IMR-90 (cell line): ENCODE measurements at regions not wholly inside any gene's neighbourhood (a gene's known extent, or its start where the extent isn't known, plus 50 kb on each side); places are given as distances from the start of the nearest gene placed in this dataset.

Experiments
- ATAC-seq: fragments of 200-7000 bp; cut with Tn5 transposase; 2 replicates; pipeline ENCODE4 v1.9.1; 2020; ENCODE audit warnings: low read depth, mild to moderate bottlenecking, moderate library complexity
- BruUV-seq: library from RNA; stranded (reverse); fragments of 400-500 nt; replicated peaks from 2 replicates; lab custom pipeline; 2021; lab: Mats Ljungman, UMichigan
- CTCF ChIA-PET: fragments of 300-600 bp; formaldehyde crosslinking; extraction: SDS; loops from one replicate; lab custom pipeline; 2021; ENCODE audit warnings: antibody characterized with exemption; lab: Yijun Ruan, JAX
- POLR2A ChIA-PET: fragments of 300-600 bp; sonication (Branson Sonifier 250); formaldehyde crosslinking; loops from one replicate; lab custom pipeline; 2022; ENCODE audit warnings: antibody characterized with exemption; ENCODE audit not compliant: unreplicated experiment; lab: Charles Lee
- DNase-seq: peaks from one replicate; pipeline ENCODE4 v3.0.0; 2013
- H2AFZ ChIP-seq: replicated peaks from 2 replicates; pipeline ENCODE3; 2013; ENCODE audit warnings: low read length, mild to moderate bottlenecking; ENCODE audit not compliant: poor library complexity
- H2AK5ac ChIP-seq: 2 replicates; pipeline ENCODE4 v1.6.1; 2013; ENCODE audit warnings: low read depth, low read length, inconsistent platforms
- H2AK9ac ChIP-seq: replicated peaks from 2 replicates; pipeline ENCODE3; 2013; ENCODE audit warnings: mild to moderate bottlenecking, low read depth, low read length, moderate library complexity; ENCODE audit not compliant: poor library complexity
- H2BK120ac ChIP-seq: 2 replicates; pipeline ENCODE4 v1.6.1; 2013; ENCODE audit warnings: low read depth, low read length, inconsistent platforms
- H2BK15ac ChIP-seq: 3 replicates; pipeline ENCODE4 v1.6.1; 2013; ENCODE audit warnings: low read depth, low read length, inconsistent platforms
- H2BK20ac ChIP-seq: 2 replicates; pipeline ENCODE4 v1.6.1; 2013; ENCODE audit warnings: low read depth, mild to moderate bottlenecking, inconsistent platforms, low read length, moderate library complexity
- H2BK5ac ChIP-seq: 2 replicates; pipeline ENCODE4 v1.6.1; 2013; ENCODE audit warnings: mild to moderate bottlenecking, low read depth, low read length, inconsistent platforms; ENCODE audit not compliant: poor library complexity, severe bottlenecking
- H3K14ac ChIP-seq: replicated peaks from 2 replicates; pipeline ENCODE4 v1.6.1; 2013; ENCODE audit warnings: low read depth, low read length, inconsistent platforms
- H3K18ac ChIP-seq: 2 replicates; pipeline ENCODE4 v1.6.1; 2013; ENCODE audit warnings: low read depth, low read length, control low read depth
- H3K23ac ChIP-seq: 2 replicates; pipeline ENCODE4 v1.6.1; 2013; ENCODE audit warnings: low read depth, low read length, inconsistent platforms
- H3K27ac ChIP-seq: 2 replicates; pipeline ENCODE4 v1.5.1; 2013; ENCODE audit warnings: mild to moderate bottlenecking, control low read depth, low read length; ENCODE audit not compliant: insufficient read depth
- H3K27me3 ChIP-seq: 2 replicates; pipeline ENCODE4 v1.6.1; 2013; ENCODE audit warnings: low read length; ENCODE audit not compliant: control insufficient read depth, insufficient read depth
- H3K36me3 ChIP-seq: 2 replicates; pipeline ENCODE4 v1.6.1; 2013; ENCODE audit warnings: low read length, mixed read lengths; ENCODE audit not compliant: control insufficient read depth, insufficient read depth
- H3K4ac ChIP-seq: 2 replicates; pipeline ENCODE4 v1.6.1; 2013; ENCODE audit warnings: low read depth, low read length, inconsistent platforms
- H3K4me1 ChIP-seq: 2 replicates; pipeline ENCODE4 v1.6.1; 2013; ENCODE audit warnings: low read length, mixed read lengths; ENCODE audit not compliant: control insufficient read depth, insufficient read depth
- H3K4me2 ChIP-seq: 2 replicates; pipeline ENCODE4 v1.6.1; 2013; ENCODE audit warnings: low read depth, mild to moderate bottlenecking, control low read depth, low read length, moderate library complexity
- H3K4me3 ChIP-seq: 2 replicates; pipeline ENCODE4 v1.5.1; 2013; ENCODE audit warnings: low read depth, mild to moderate bottlenecking, control low read depth, low read length, moderate library complexity; ENCODE audit not compliant: insufficient read depth
- H3K56ac ChIP-seq: 2 replicates; pipeline ENCODE4 v1.6.1; 2013; ENCODE audit warnings: low read length, inconsistent platforms; ENCODE audit not compliant: insufficient read depth; ENCODE audit errors: extremely low read depth
- H3K79me1 ChIP-seq, 2 experiments: 2 replicates each; pipeline ENCODE4 v1.6.1; 2013; ENCODE audit warnings: low read length in 2 of 2, inconsistent platforms in 1 of 2, low read depth in 1 of 2
- H3K9ac ChIP-seq: 2 replicates; pipeline ENCODE4 v1.6.1; 2013; ENCODE audit warnings: low read depth, low read length, control low read depth
- H3K9me1 ChIP-seq: 2 replicates; pipeline ENCODE4 v1.6.1; 2013; ENCODE audit warnings: low read length, inconsistent platforms; ENCODE audit not compliant: insufficient read depth
- H3K9me3 ChIP-seq: 2 replicates; pipeline ENCODE4 v1.6.1; 2013; ENCODE audit warnings: low read length; ENCODE audit not compliant: control insufficient read depth, insufficient read depth
- H4K20me1 ChIP-seq: 2 replicates; pipeline ENCODE4 v1.6.1; 2013; ENCODE audit warnings: low read length, inconsistent platforms; ENCODE audit not compliant: insufficient read depth
- H4K5ac ChIP-seq: 2 replicates; pipeline ENCODE4 v1.6.1; 2013; ENCODE audit warnings: mild to moderate bottlenecking, low read depth, low read length, control low read depth
- H4K8ac ChIP-seq, 2 experiments: 2 replicates each; pipeline ENCODE4 v1.6.1; 2013; ENCODE audit warnings: low read depth in 2 of 2, low read length in 2 of 2, control low read depth in 1 of 2, inconsistent platforms in 1 of 2
- H4K91ac ChIP-seq: 2 replicates; pipeline ENCODE4 v1.6.1; 2013; ENCODE audit warnings: low read depth, low read length, inconsistent platforms; ENCODE audit not compliant: insufficient read depth
- MAZ ChIP-seq: IDR thresholded peaks from 2 replicates; pipeline ENCODE4 v1.6.1; 2012; ENCODE audit warnings: low read depth, mild to moderate bottlenecking, low read length, improper control_type of control experiment, moderate library complexity, borderline replicate concordance
- NFE2L2 ChIP-seq: fragments of 150-350 bp; IDR thresholded peaks from 2 replicates; pipeline ENCODE4 v1.6.1; 2016; ENCODE audit warnings: low read depth, mild to moderate bottlenecking, low read length
- RFX5 ChIP-seq: IDR thresholded peaks from 2 replicates; pipeline ENCODE4 v1.8.0; 2012; ENCODE audit warnings: low read depth, mild to moderate bottlenecking, low read length, moderate library complexity
- USF2 ChIP-seq: fragments of 150-350 bp; IDR thresholded peaks from 2 replicates; pipeline ENCODE4 v1.6.1; 2017; ENCODE audit warnings: mild to moderate bottlenecking, antibody characterized with exemption, low read length, low read depth
- WGBS, 2 experiments: methylation state at CpG; one replicate each; pipeline versions ENCODE4 v1.1.5 to v1.1.7; 2013; ENCODE audit warnings: missing lambda C conversion rate in 2 of 2; ENCODE audit not compliant: insufficient read length in 1 of 2; ENCODE audit errors: extremely low coverage in 2 of 2; 5-methylcytosine and 5-hydroxymethylcytosine counted together
- dilution Hi-C: fragments of 300-500 bp; cut with HindIII; formaldehyde crosslinking; loops from one replicate; pipeline ENCODE4 v1.14.3; 2018; ENCODE audit warnings: low sequenced_read_pairs; ENCODE audit not compliant: unreplicated experiment
- in situ Hi-C: fragments of 300-500 bp; cut with MboI; formaldehyde crosslinking; loops from 3 replicates; pipeline ENCODE4 v1.14.3; 2019; ENCODE audit warnings: low sequenced_read_pairs, inconsistent platforms, mixed read lengths
- intact Hi-C: fragments of 100-400 bp; cut with micrococcal nuclease; formaldehyde crosslinking; loops from 2 replicates; pipeline ENCODE4 v1.10.0; 2022

- Histone ChIP-seq H3K27ac (no peak overlapping the region), H3K14ac (no peak overlapping the region), H3K23ac (no peak overlapping the region), H4K8ac (no peak overlapping the region), H3K9me1 (no peaks in the 10 kb centered on the region), H2BK120ac (no peak overlapping the region), H4K20me1 (no peaks in the 10 kb centered on the region), H3K56ac (no peak overlapping the region), H3K9ac (no peak overlapping the region), H4K91ac (no peak overlapping the region), H3K18ac (no peak overlapping the region), H3K4me1 (no peaks in the 10 kb centered on the region), H3K4me2 (no peak overlapping the region), H2AK9ac (no peak overlapping the region), H3K27me3 (peaks cover 4% of the 10 kb centered on the region; the same call in 1 of the 2 replicates), H2BK20ac (no peak overlapping the region), H4K5ac (no peak overlapping the region), H3K36me3 (no peaks in the 10 kb centered on the region), H2AFZ (no peak overlapping the region), H3K4ac (no peak overlapping the region), H3K9me3 (no peaks in the 10 kb centered on the region), H2BK5ac (no peak overlapping the region), H2AK5ac (no peak overlapping the region), H2BK15ac (no peak overlapping the region), H3K79me1 (no peaks in the 10 kb centered on the region), H3K4me3 (no peak overlapping the region)
- dilution Hi-C loops (no loop called here), intact Hi-C loops (no loop called here), in situ Hi-C loops (loop anchor here (10.0 kb wide), 1 partner anchor 821 kb away; no protein-coding TSS in a partner anchor)
- no TSS peak for BruUV-seq
- CTCF ChIA-PET: interaction anchor here (0.9 kb wide), 1 partner anchor 12 kb away, joined by 3 read pairs; no protein-coding TSS in a partner anchor
- ATAC-seq (no peak), DNase-seq (no peak)
- 80% methylated on average over 1 of the region's 3 CpGs; no CpG with 5 or more reads in 1 of the 2 experiments for WGBS, 2 experiments
- TF ChIP-seq RFX5: no peak
- no peak for TF ChIP-seq NFE2L2
- no peak for TF ChIP-seq MAZ
- TF ChIP-seq USF2: no peak
- POLR2A ChIA-PET: no interaction called here
These were observed 176.5 kb downstream of the QDPR start for GRCh38 chr4:17335371-17335770.
